T-helper 2 cell (primary cell): ENCODE measurements at regions not wholly inside any gene's neighbourhood (a gene's known extent, or its start where the extent isn't known, plus 50 kb on each side); places are given as distances from the start of the nearest gene placed in this dataset.
"Not testable (repeated sequence)": the region's sequence is repeated elsewhere in the genome, so short reads cannot be mapped to it uniquely, and the experiment has no call there.

Experiments
- DNase-seq, 5 experiments: peaks; one replicate each; pipeline versions ENCODE4 v3.0.0 to v3.0.0-alpha.2; 2012 to 2022

GRCh38 chr10:29363930-29364329 is 75.1 kb downstream of the LYZL1 start:
- DNase-seq, result not testable (repeated sequence)

- DNase-seq, result not testable (repeated sequence)
These were observed 77.3 kb downstream of the LYZL1 start for GRCh38 chr10:29366206-29366605.

GRCh38 chr10:29369419-29369818 is 80.5 kb downstream of the LYZL1 start:
- no peak for DNase-seq

GRCh38 chr10:29370097-29371092 is 81.5 kb downstream of the LYZL1 start:
- no peak for DNase-seq

- no peak for DNase-seq
These were observed 84.0 kb downstream of the LYZL1 start for GRCh38 chr10:29372920-29373319.

GRCh38 chr10:29374162-29374561 is 85.3 kb downstream of the LYZL1 start:
- DNase-seq, result no peak

- no peak for DNase-seq
These were observed 87.0 kb downstream of the LYZL1 start for GRCh38 chr10:29375888-29376287.

GRCh38 chr10:29377333-29377961 is 88.6 kb downstream of the LYZL1 start:
- peak in 1 of 5 experiments; percentile 27 for DNase-seq

GRCh38 chr10:29378106-29378505 is 89.2 kb downstream of the LYZL1 start:
- no peak for DNase-seq

- no peak for DNase-seq
These were observed 90.3 kb downstream of the LYZL1 start for GRCh38 chr10:29379208-29379607.

GRCh38 chr10:29379777-29380598 is 91.1 kb downstream of the LYZL1 start:
- peak in 1 of 5 experiments; percentile 43 for DNase-seq

- not testable (repeated sequence) for DNase-seq
These were observed 92.0 kb downstream of the LYZL1 start for GRCh38 chr10:29380599-29381511.

- DNase-seq, result peak in 2 of 5 experiments; percentile 7 to 34
These were observed 97.6 kb downstream of the LYZL1 start for GRCh38 chr10:29386342-29386999.

- no peak for DNase-seq
These were observed 98.4 kb downstream of the LYZL1 start for GRCh38 chr10:29387269-29387668.

- not testable (repeated sequence) for DNase-seq
These were observed 99.2 kb downstream of the LYZL1 start for GRCh38 chr10:29388112-29388511.

GRCh38 chr10:29389493-29389892 is 100.6 kb downstream of the LYZL1 start:
- DNase-seq, result no peak

- no peak for DNase-seq
These were observed 101.1 kb downstream of the LYZL1 start for GRCh38 chr10:29389935-29390334.

GRCh38 chr10:29392376-29393021 is 103.6 kb downstream of the LYZL1 start:
- peak in 1 of 5 experiments; percentile 21 for DNase-seq

GRCh38 chr10:29394321-29394932 is 105.6 kb downstream of the LYZL1 start:
- no peak for DNase-seq

GRCh38 chr10:29395409-29395808 is 106.5 kb downstream of the LYZL1 start:
- DNase-seq, result no peak
